OCI-LY1 (cell line): ENCODE measurements at regions not wholly inside any gene's neighbourhood (a gene's known extent, or its start where the extent isn't known, plus 50 kb on each side); places are given as distances from the start of the nearest gene placed in this dataset.

ENCODE experiments used
- EZH2 ChIP-seq: fragments of 200-600 bp; sonication (generic), shearing (Covaris generic); IDR thresholded peaks from 2 replicates; pipeline ENCODE4 v1.8.0; 2017; ENCODE audit warnings: borderline replicate concordance, mixed run types, mild to moderate bottlenecking, antibody characterized with exemption, low read length, moderate library complexity, mixed read lengths
- TF ChIP-seq, protein P1 (sequence below): fragments of 200-600 bp; sonication (generic), shearing (Covaris generic); IDR thresholded peaks from 2 replicates; pipeline ENCODE4 v1.5.1; 2017; ENCODE audit warnings: mild to moderate bottlenecking, antibody characterized with exemption, low read length, moderate library complexity, mixed read lengths

DNA sequence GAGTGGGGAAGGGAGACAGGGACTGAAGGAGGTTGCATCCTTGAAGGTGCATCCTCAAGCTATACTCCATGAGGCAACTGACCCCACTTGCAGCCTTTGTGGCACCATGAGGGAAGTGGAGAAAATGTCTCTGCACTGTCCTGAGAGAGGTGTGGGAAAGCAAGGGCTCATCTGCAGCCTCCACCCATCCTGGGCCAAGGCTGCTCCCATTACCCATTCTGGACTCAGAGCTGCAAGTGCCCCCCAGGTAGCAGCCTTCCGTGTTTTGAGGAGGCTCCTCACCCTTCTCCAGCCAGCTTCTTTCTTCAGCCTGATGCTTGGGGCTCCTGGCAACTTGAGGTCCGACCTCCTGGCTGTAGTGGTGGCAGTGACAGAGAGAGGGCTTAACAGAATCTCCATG lies 294.6 kb downstream of the CDH26 start:
- TF ChIP-seq, protein P1, sequence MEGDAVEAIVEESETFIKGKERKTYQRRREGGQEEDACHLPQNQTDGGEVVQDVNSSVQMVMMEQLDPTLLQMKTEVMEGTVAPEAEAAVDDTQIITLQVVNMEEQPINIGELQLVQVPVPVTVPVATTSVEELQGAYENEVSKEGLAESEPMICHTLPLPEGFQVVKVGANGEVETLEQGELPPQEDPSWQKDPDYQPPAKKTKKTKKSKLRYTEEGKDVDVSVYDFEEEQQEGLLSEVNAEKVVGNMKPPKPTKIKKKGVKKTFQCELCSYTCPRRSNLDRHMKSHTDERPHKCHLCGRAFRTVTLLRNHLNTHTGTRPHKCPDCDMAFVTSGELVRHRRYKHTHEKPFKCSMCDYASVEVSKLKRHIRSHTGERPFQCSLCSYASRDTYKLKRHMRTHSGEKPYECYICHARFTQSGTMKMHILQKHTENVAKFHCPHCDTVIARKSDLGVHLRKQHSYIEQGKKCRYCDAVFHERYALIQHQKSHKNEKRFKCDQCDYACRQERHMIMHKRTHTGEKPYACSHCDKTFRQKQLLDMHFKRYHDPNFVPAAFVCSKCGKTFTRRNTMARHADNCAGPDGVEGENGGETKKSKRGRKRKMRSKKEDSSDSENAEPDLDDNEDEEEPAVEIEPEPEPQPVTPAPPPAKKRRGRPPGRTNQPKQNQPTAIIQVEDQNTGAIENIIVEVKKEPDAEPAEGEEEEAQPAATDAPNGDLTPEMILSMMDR, result no peak
- no peak for TF ChIP-seq EZH2
